HG02571 (cell line): ENCODE measurements at regions not wholly inside any gene's neighbourhood (a gene's known extent, or its start where the extent isn't known, plus 50 kb on each side); places are given as distances from the start of the nearest gene placed in this dataset.

Experiments used
- ATAC-seq: cut with Tn5 transposase; IDR thresholded peaks from one replicate; pipeline ENCODE4 v1.9.1; 2021; ENCODE audit warnings: mild to moderate bottlenecking, moderate library complexity; ENCODE audit not compliant: unreplicated experiment

- no peak for ATAC-seq
These were observed 71.5 kb upstream of the EGR2 start for GRCh38 chr10:62887642-62888041.

GRCh38 chr10:62885684-62886461 is 69.7 kb upstream of the EGR2 start:
- ATAC-seq, result no peak

- no peak for ATAC-seq
These were observed 64.0 kb upstream of the EGR2 start for GRCh38 chr10:62880162-62880561.

- no peak for ATAC-seq
These were observed 57.7 kb upstream of the EGR2 start for GRCh38 chr10:62873866-62874265.

GRCh38 chr10:62870866-62871265 is 54.7 kb upstream of the EGR2 start:
- peak; percentile 96 for ATAC-seq

GRCh38 chr10:62869958-62870357 is 53.8 kb upstream of the EGR2 start:
- no peak for ATAC-seq

- ATAC-seq, result no peak
These were observed 50.8 kb upstream of the EGR2 start for GRCh38 chr10:62866941-62867340.

DNA sequence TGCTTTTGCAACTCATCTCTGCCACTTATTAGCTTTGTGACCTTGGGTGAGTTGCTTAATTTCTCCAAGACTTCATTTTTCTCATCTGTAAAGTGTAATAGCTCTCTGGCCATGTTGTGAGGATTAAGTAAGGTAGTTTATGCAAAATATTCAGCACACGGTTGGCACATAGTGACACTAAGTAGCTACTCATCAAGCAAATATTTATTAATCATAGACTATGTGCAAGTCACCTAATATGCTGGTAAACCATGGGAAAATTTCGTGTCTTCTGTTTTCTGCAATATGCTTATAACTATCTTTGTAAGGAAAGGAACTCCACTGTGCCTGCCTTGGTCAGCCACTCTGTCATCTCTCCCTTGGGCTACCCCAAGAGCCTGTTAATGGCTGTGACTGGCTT is 50.3 kb upstream of the EGR2 start:
- no peak for ATAC-seq
